A673 (cell line): ENCODE measurements at regions not wholly inside any gene's neighbourhood (a gene's known extent, or its start where the extent isn't known, plus 50 kb on each side); places are given as distances from the start of the nearest gene placed in this dataset.

Source experiments
- EZH2 ChIP-seq: fragments of 200-600 bp; sonication (generic); IDR thresholded peaks from 2 replicates; pipeline ENCODE4 v1.6.1; 2017; ENCODE audit warnings: borderline replicate concordance, low read depth, mild to moderate bottlenecking, mixed read lengths, antibody characterized with exemption, low read length; ENCODE audit not compliant: poor library complexity, severe bottlenecking
- TF ChIP-seq, protein P1 (sequence below): fragments of 300-800, 200-600 bp; sonication (generic); conservative IDR thresholded peaks from 2 replicates; pipeline ENCODE4 v1.5.1; 2017; ENCODE audit warnings: low read depth, mild to moderate bottlenecking, antibody characterized with exemption, low read length, moderate library complexity, mixed read lengths

DNA sequence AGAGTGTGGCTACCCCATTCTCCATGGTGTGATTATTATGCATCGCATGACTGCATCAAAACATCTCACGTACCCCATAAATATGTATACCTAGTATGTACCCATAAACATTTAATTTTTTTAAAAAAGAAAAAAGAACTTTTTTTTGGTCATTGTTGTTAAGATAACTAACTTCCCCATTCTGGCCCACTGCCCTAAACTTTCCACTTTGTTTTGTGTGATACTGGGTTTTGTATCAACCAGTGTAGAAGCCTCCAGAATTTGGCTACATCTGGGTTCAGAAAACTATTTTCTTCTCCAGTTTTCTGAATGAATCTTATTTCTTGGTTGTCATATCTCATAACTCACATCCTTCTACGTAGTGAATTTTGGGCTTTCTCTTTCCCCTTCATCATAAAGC lies 62.3 kb upstream of the NABP1 start:
- TF ChIP-seq, protein P1, sequence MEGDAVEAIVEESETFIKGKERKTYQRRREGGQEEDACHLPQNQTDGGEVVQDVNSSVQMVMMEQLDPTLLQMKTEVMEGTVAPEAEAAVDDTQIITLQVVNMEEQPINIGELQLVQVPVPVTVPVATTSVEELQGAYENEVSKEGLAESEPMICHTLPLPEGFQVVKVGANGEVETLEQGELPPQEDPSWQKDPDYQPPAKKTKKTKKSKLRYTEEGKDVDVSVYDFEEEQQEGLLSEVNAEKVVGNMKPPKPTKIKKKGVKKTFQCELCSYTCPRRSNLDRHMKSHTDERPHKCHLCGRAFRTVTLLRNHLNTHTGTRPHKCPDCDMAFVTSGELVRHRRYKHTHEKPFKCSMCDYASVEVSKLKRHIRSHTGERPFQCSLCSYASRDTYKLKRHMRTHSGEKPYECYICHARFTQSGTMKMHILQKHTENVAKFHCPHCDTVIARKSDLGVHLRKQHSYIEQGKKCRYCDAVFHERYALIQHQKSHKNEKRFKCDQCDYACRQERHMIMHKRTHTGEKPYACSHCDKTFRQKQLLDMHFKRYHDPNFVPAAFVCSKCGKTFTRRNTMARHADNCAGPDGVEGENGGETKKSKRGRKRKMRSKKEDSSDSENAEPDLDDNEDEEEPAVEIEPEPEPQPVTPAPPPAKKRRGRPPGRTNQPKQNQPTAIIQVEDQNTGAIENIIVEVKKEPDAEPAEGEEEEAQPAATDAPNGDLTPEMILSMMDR, result no peak
- TF ChIP-seq EZH2, result no peak
